Ovary (tissue), 3 donors: ENCODE measurements at regions not wholly inside any gene's neighbourhood (a gene's known extent, or its start where the extent isn't known, plus 50 kb on each side); places are given as distances from the start of the nearest gene placed in this dataset.

Source experiments
- CTCF ChIP-seq, 3 donors: fragments of 450-650 bp in 2 of 3; fragments of 200-600 bp in 1 of 3; IDR thresholded peaks; one replicate each; pipeline versions ENCODE4 v1.5.1 to v1.8.0; 2016 to 2022; ENCODE audit warnings: antibody characterized with exemption in 3 of 3, mild to moderate bottlenecking in 1 of 3
- EP300 ChIP-seq: sonication (generic); formaldehyde crosslinking; IDR thresholded peaks from one replicate; pipeline ENCODE4 v1.6.1; 2017; ENCODE audit warnings: antibody characterized with exemption
- POLR2A ChIP-seq: fragments of 450-650 bp; IDR thresholded peaks from one replicate; pipeline ENCODE4 v1.6.1; 2017; ENCODE audit warnings: antibody characterized with exemption, mild to moderate bottlenecking, moderate library complexity
- donor health status: DM: no; HTN: no; CAD: no.

GRCh38 chr2:182503886-182504285 is 77.0 kb upstream of the PDE1A start:
- no peak for TF ChIP-seq CTCF (IDR thresholded peaks at IDR 0.05)
- TF ChIP-seq POLR2A, result no peak
- no peak for TF ChIP-seq EP300
